ENCODE measurements at regions not wholly inside any gene's neighbourhood (a gene's known extent, or its start where the extent isn't known, plus 50 kb on each side); places are given as distances from the start of the nearest gene placed in this dataset.

GRCh38 chr5:97550164-97550563, 367.1 kb upstream of the RIOK2 start:
- ATAC-seq (ENCODE audit: insufficient number of reproducible peaks, low FRiP score, low read depth), result no peak
- TF ChIP-seq CTCF (IDR thresholded peaks at IDR 0.05), result no peak
- Histone ChIP-seq H3K27me3 (replicated peaks; ENCODE audit: insufficient read depth) (no peaks in the 10 kb centered on the region), H3K9me3 (no peaks in the 10 kb centered on the region), H3K4me3 (no peak overlapping the region), H3K27ac (no peak overlapping the region), H3K36me3 (no peaks in the 10 kb centered on the region), H3K4me1 (ENCODE audit: control insufficient read depth in 1 of 2, low read depth in 2 of 2) (no peaks in the 10 kb centered on the region)
- no peak for DNase-seq (ENCODE audit: low spot score)

GRCh38 chr5:97550818-97551217, 367.8 kb upstream of the RIOK2 start:
- H3K9me3 ChIP-seq, result no peaks in the 10 kb centered on the region
- DNase-seq (ENCODE audit: low spot score) (no peak), ATAC-seq (ENCODE audit: insufficient number of reproducible peaks, low FRiP score, low read depth) (no peak)
- no peaks in the 10 kb centered on the region for H3K36me3 ChIP-seq
- no peak overlapping the region for H3K27ac ChIP-seq
- no peaks in the 10 kb centered on the region for H3K4me1 ChIP-seq (ENCODE audit: control insufficient read depth in 1 of 2, low read depth in 2 of 2)
- H3K27me3 ChIP-seq (replicated peaks; ENCODE audit: insufficient read depth), result no peaks in the 10 kb centered on the region
- no peak overlapping the region for H3K4me3 ChIP-seq
- TF ChIP-seq CTCF (IDR thresholded peaks at IDR 0.05), result no peak

GRCh38 chr5:97553604-97554452, 370.8 kb upstream of the RIOK2 start:
- TF ChIP-seq CTCF (IDR thresholded peaks at IDR 0.05), result no peak
- no peaks in the 10 kb centered on the region for H3K9me3 ChIP-seq
- H3K27ac ChIP-seq, result no peak overlapping the region
- ATAC-seq (ENCODE audit: insufficient number of reproducible peaks, low FRiP score, low read depth) (no peak), DNase-seq (ENCODE audit: low spot score) (no peak)
- no peaks in the 10 kb centered on the region for H3K27me3 ChIP-seq (replicated peaks; ENCODE audit: insufficient read depth)
- H3K4me1 ChIP-seq (ENCODE audit: control insufficient read depth in 1 of 2, low read depth in 2 of 2), result no peaks in the 10 kb centered on the region
- H3K4me3 ChIP-seq, result no peak overlapping the region
- no peaks in the 10 kb centered on the region for H3K36me3 ChIP-seq

GRCh38 chr5:97554977-97555643, 372.1 kb upstream of the RIOK2 start:
- Histone ChIP-seq H3K27me3 (replicated peaks; ENCODE audit: insufficient read depth) (no peaks in the 10 kb centered on the region), H3K36me3 (no peaks in the 10 kb centered on the region), H3K27ac (no peak overlapping the region), H3K4me3 (no peak overlapping the region), H3K9me3 (no peaks in the 10 kb centered on the region), H3K4me1 (ENCODE audit: control insufficient read depth in 1 of 2, low read depth in 2 of 2) (no peaks in the 10 kb centered on the region)
- ATAC-seq (ENCODE audit: insufficient number of reproducible peaks, low FRiP score, low read depth) (no peak), DNase-seq (ENCODE audit: low spot score) (no peak)
- no peak for TF ChIP-seq CTCF (IDR thresholded peaks at IDR 0.05)

- no peak for DNase-seq (ENCODE audit: low spot score)
- Histone ChIP-seq H3K27ac (no peak overlapping the region), H3K4me3 (no peak overlapping the region), H3K4me1 (ENCODE audit: control insufficient read depth in 1 of 2, low read depth in 2 of 2) (no peaks in the 10 kb centered on the region), H3K36me3 (no peaks in the 10 kb centered on the region), H3K27me3 (replicated peaks; ENCODE audit: insufficient read depth) (no peaks in the 10 kb centered on the region), H3K9me3 (no peaks in the 10 kb centered on the region)
- ATAC-seq (ENCODE audit: insufficient number of reproducible peaks, low FRiP score, low read depth), result no peak
- TF ChIP-seq CTCF (IDR thresholded peaks at IDR 0.05), result no peak
Measured at GRCh38 chr5:97555644-97555981, 372.6 kb upstream of the RIOK2 start.

All from thoracic aorta (tissue), 2 donors.